ENCODE measurements at regions not wholly inside any gene's neighbourhood (a gene's known extent, or its start where the extent isn't known, plus 50 kb on each side); places are given as distances from the start of the nearest gene placed in this dataset.
"Not testable (repeated sequence)": the region's sequence is repeated elsewhere in the genome, so short reads cannot be mapped to it uniquely, and the experiment has no call there.

- not testable (repeated sequence) for H3K27me3 ChIP-seq (ENCODE audit: control insufficient read depth, insufficient read depth, low read length); H2AFZ ChIP-seq (ENCODE audit: low read length); H3K36me3 ChIP-seq (ENCODE audit: control insufficient read depth, insufficient read depth, low read length); H3K27ac ChIP-seq (ENCODE audit: insufficient read depth, low read length); H3K4me3 ChIP-seq (replicated peaks in 1 of 4; ENCODE audit: control extremely low read depth in 1 of 4, insufficient read depth in 1 of 4, low read depth in 3 of 4, low read length in 4 of 4); H3K4me2 ChIP-seq (ENCODE audit: extremely low read depth, insufficient read depth, low read length); H3K4me1 ChIP-seq (ENCODE audit: control insufficient read depth, extremely low read depth, insufficient read depth, low read length); H3K9me3 ChIP-seq (ENCODE audit: control insufficient read depth, insufficient read depth, low read depth, low read length); H4K20me1 ChIP-seq (ENCODE audit: control insufficient read depth, extremely low read depth, insufficient read depth, low read length); H3K79me2 ChIP-seq (ENCODE audit: control insufficient read depth, insufficient read depth, low read length); H3K9ac ChIP-seq (ENCODE audit: insufficient read depth, low read length)
- DNase-seq (ENCODE audit: low read depth in 2 of 2), result peak in 1 of 2 donors; percentile 12
- TF ChIP-seq CTCF (conservative IDR thresholded peaks at IDR 0.05 in 1 of 2, IDR thresholded peaks at IDR 0.05 in 1 of 2; ENCODE audit: low read depth in 1 of 2, low read length in 2 of 2), result peak; percentile 36 to 43
These were observed 96.4 kb upstream of the WSB1 start for GRCh38 chr17:27197505-27197904.

- Histone ChIP-seq H4K20me1 (ENCODE audit: control insufficient read depth, extremely low read depth, insufficient read depth, low read length) (no peaks in the 10 kb centered on the region), H3K4me1 (ENCODE audit: control insufficient read depth, extremely low read depth, insufficient read depth, low read length) (no peaks in the 10 kb centered on the region)
- DNase-seq (ENCODE audit: low read depth in 2 of 2), result peak in 1 of 2 donors; percentile 18
These were observed 94.0 kb upstream of the WSB1 start for GRCh38 chr17:27199948-27200347.

GRCh38 chr17:27200476-27200875 is 93.4 kb upstream of the WSB1 start:
- no peak overlapping the region for H3K27ac ChIP-seq (ENCODE audit: insufficient read depth, low read length)
- H3K27me3 ChIP-seq (ENCODE audit: control insufficient read depth, insufficient read depth, low read length), result no peaks in the 10 kb centered on the region
- no peaks in the 10 kb centered on the region for H3K4me1 ChIP-seq (ENCODE audit: control insufficient read depth, extremely low read depth, insufficient read depth, low read length)
- H3K9me3 ChIP-seq (ENCODE audit: control insufficient read depth, insufficient read depth, low read depth, low read length), result no peaks in the 10 kb centered on the region
- no peaks in the 10 kb centered on the region for H3K36me3 ChIP-seq (ENCODE audit: control insufficient read depth, insufficient read depth, low read length)
- H3K4me3 ChIP-seq (replicated peaks in 1 of 4; ENCODE audit: control extremely low read depth in 1 of 4, insufficient read depth in 1 of 4, low read depth in 3 of 4, low read length in 4 of 4), result no peak overlapping the region
- no peak for TF ChIP-seq CTCF (conservative IDR thresholded peaks at IDR 0.05 in 1 of 2, IDR thresholded peaks at IDR 0.05 in 1 of 2; ENCODE audit: low read depth in 1 of 2, low read length in 2 of 2)
- TF ChIP-seq EZH2 (IDR thresholded peaks at IDR 0.05; ENCODE audit: low read length, missing control alignments), result no peak
- no peaks in the 10 kb centered on the region for H3K79me2 ChIP-seq (ENCODE audit: control insufficient read depth, insufficient read depth, low read length)
- H2AFZ ChIP-seq (ENCODE audit: low read length), result no peak overlapping the region
- H3K9ac ChIP-seq (ENCODE audit: insufficient read depth, low read length), result no peak overlapping the region
- no peaks in the 10 kb centered on the region for H4K20me1 ChIP-seq (ENCODE audit: control insufficient read depth, extremely low read depth, insufficient read depth, low read length)
- no peak overlapping the region for H3K4me2 ChIP-seq (ENCODE audit: extremely low read depth, insufficient read depth, low read length)
- no peak for DNase-seq (ENCODE audit: low read depth in 2 of 2)

More at GRCh38 chr17:27199948-27200347, 94.0 kb upstream of the WSB1 start:
- H3K4me3 ChIP-seq (replicated peaks in 1 of 4; ENCODE audit: control extremely low read depth in 1 of 4, insufficient read depth in 1 of 4, low read depth in 3 of 4, low read length in 4 of 4), result no peak overlapping the region
- TF ChIP-seq EZH2 (IDR thresholded peaks at IDR 0.05; ENCODE audit: low read length, missing control alignments), result no peak
- TF ChIP-seq CTCF (conservative IDR thresholded peaks at IDR 0.05 in 1 of 2, IDR thresholded peaks at IDR 0.05 in 1 of 2; ENCODE audit: low read depth in 1 of 2, low read length in 2 of 2), result no peak
- H3K36me3 ChIP-seq (ENCODE audit: control insufficient read depth, insufficient read depth, low read length), result no peaks in the 10 kb centered on the region
- no peak overlapping the region for H3K27ac ChIP-seq (ENCODE audit: insufficient read depth, low read length)
- H3K4me2 ChIP-seq (ENCODE audit: extremely low read depth, insufficient read depth, low read length), result no peak overlapping the region
- no peaks in the 10 kb centered on the region for H3K9me3 ChIP-seq (ENCODE audit: control insufficient read depth, insufficient read depth, low read depth, low read length)
- H3K79me2 ChIP-seq (ENCODE audit: control insufficient read depth, insufficient read depth, low read length), result no peaks in the 10 kb centered on the region
- H3K27me3 ChIP-seq (ENCODE audit: control insufficient read depth, insufficient read depth, low read length), result no peaks in the 10 kb centered on the region
- H3K9ac ChIP-seq (ENCODE audit: insufficient read depth, low read length), result no peak overlapping the region
- no peak overlapping the region for H2AFZ ChIP-seq (ENCODE audit: low read length)

Measured in fibroblast of lung (primary cell).